T-helper 17 cell (primary cell): ENCODE measurements at regions not wholly inside any gene's neighbourhood (a gene's known extent, or its start where the extent isn't known, plus 50 kb on each side); places are given as distances from the start of the nearest gene placed in this dataset.

Experiments used
- ATAC-seq: fragments of 150-1000 bp; cut with Tn5 transposase; 2 replicates; pipeline ENCODE4 v1.10.0; 2021; ENCODE audit warnings: mild to moderate bottlenecking, moderate library complexity
- DNase-seq, 3 donors: peaks; one replicate each; pipeline versions ENCODE4 v3.0.0 to v3.0.0-alpha.2; 2020 to 2021
- H3K9me3 ChIP-seq: one replicate; pipeline ENCODE4 v1.7.0; 2013; ENCODE audit warnings: low read length, mild to moderate bottlenecking; ENCODE audit not compliant: control insufficient read depth, poor library complexity, severe bottlenecking
- H3K27ac Mint-ChIP-seq: one replicate; pipeline ENCODE4 v1.8.0; 2022; ENCODE audit warnings: mild to moderate bottlenecking, moderate library complexity, mixed read lengths
- H3K27me3 Mint-ChIP-seq: one replicate; pipeline ENCODE4 v1.8.0; 2022; ENCODE audit warnings: mixed read lengths
- H3K36me3 Mint-ChIP-seq: one replicate; pipeline ENCODE4 v1.8.0; 2022; ENCODE audit warnings: low read depth, mixed read lengths
- H3K4me1 Mint-ChIP-seq: one replicate; pipeline ENCODE4 v1.8.0; 2022; ENCODE audit warnings: mild to moderate bottlenecking, mixed read lengths
- H3K4me3 Mint-ChIP-seq: one replicate; pipeline ENCODE4 v1.8.0; 2022; ENCODE audit warnings: mild to moderate bottlenecking, moderate library complexity, mixed read lengths

DNA sequence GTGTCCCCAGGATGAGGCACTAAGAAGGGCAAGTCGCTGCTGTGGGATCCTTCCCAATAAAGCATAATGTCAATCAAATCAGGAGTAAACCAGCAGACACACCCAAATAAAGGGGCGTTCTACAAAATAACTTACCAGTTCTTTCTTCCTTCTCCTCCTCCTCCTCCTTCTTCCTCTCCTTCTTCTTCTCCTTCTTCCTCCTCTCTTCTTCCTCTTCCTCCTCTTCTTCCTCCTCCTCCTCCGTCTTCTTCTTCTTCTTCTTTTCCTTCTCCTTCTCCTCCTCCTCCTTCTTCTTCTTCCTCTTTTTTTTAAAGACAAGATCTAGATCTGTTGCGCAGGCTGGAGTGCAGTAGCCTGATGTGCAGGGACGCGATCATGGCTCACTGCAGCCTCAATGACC, 225.8 kb downstream of the UQCRFS1 start:
- Mint-ChIP-seq H3K4me1 (no peaks in the 10 kb centered on the region), H3K36me3 (peaks cover 3% of the 10 kb centered on the region), H3K27ac (no peak overlapping the region)

DNA sequence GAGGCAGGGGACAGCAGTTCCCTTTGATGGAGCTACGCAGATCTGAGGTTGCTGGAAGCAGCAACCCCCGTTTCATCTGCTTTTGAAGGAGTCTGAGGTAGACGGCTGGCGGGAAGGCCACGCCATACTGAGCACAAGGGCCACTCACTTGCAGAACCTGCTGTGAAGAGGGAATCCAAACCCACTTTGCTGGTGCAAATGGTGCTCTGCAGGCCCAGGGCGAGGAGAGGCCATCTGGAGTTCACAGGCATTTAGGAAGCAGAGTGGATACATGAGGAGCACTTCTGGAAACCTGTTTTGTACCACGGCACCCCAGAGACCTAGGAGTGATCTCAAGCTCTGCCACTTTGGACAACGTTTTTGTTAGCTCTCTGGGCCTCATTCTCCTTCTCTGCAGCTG, 227.8 kb downstream of the UQCRFS1 start:
- peaks cover 9% of the 10 kb centered on the region for H3K27me3 Mint-ChIP-seq
- peaks cover 3% of the 10 kb centered on the region for H3K36me3 Mint-ChIP-seq
- H3K27ac Mint-ChIP-seq, result no peak overlapping the region
- no peak for ATAC-seq
- no peak for DNase-seq
- H3K9me3 ChIP-seq, result no peaks in the 10 kb centered on the region
- H3K4me3 Mint-ChIP-seq, result no peak overlapping the region
- no peaks in the 10 kb centered on the region for H3K4me1 Mint-ChIP-seq

More for the DNA sequence above, 225.8 kb downstream of the UQCRFS1 start:
- no peak overlapping the region for H3K4me3 Mint-ChIP-seq
- peaks cover 5% of the 10 kb centered on the region for H3K27me3 Mint-ChIP-seq
- H3K9me3 ChIP-seq, result no peaks in the 10 kb centered on the region
- ATAC-seq, result no peak
- no peak for DNase-seq

DNA sequence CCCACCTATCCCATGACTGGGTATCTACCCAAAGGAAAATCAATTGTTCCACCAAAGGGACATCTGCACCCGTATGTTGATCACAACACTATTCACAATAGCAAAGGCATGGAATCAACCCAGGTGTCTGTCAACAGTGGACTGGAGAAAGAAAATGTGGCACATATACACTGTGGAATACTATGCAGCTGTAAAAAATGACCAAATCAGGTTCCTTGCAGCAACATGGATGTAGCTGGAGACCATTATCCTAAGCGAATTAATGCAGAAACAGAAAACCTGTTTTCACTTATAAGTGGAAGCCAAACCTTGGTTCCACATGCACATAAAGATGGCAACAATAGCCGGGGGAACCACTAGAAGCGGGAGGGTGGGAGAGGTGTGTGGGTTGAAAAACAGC, 228.6 kb downstream of the UQCRFS1 start:
- ATAC-seq, result no peak
- DNase-seq, result no peak
- no peaks in the 10 kb centered on the region for H3K9me3 ChIP-seq
- H3K27me3 Mint-ChIP-seq, result peaks cover 4% of the 10 kb centered on the region
- no peaks in the 10 kb centered on the region for H3K4me1 Mint-ChIP-seq
- H3K36me3 Mint-ChIP-seq, result peaks cover 3% of the 10 kb centered on the region
- no peak overlapping the region for H3K27ac Mint-ChIP-seq
- no peak overlapping the region for H3K4me3 Mint-ChIP-seq

DNA sequence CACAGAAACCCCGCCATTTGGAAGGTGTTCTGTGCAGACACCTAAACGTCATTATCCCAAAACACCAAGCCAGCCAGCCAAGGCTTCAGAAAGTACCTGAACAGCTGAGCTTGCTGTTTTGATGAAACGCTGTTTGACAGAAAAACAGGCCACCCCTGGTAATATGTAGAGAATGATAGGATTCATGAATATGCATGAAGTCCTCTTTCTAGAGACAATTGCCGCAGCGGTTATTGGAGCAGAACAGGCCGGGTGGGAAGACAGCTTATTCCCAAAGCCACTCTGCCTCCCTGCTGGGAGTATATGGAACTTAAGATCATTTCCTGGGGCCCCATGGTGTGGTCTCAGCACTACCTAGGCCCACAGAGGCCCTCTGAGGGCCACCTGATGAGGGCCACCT, 229.5 kb downstream of the UQCRFS1 start:
- Mint-ChIP-seq H3K4me3 (no peak overlapping the region), H3K36me3 (peaks cover 3% of the 10 kb centered on the region), H3K27me3 (peaks cover 4% of the 10 kb centered on the region), H3K27ac (no peak overlapping the region), H3K4me1 (no peaks in the 10 kb centered on the region)
- DNase-seq (no peak), ATAC-seq (no peak)
- H3K9me3 ChIP-seq, result no peaks in the 10 kb centered on the region

DNA sequence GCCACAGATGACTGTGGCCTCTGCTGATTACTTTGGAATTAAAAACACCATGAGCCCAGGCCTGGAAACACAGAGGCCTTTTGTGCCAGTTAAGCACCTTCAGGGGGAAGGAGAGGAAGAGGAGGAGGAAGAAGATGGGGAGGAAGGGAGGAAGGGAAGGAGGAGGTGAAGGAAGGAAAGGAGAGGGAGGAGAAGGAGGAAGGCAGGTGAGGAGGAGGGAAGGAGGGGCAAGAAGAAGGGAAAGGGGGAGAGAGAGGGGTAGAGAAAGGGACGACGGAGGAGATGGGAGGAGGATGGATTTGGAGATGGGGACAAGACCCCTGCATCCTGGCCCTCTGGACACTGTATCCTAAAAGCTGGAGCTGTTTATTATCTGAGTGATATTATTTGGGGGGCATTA, 231.0 kb downstream of the UQCRFS1 start:
- H3K9me3 ChIP-seq, result no peaks in the 10 kb centered on the region
- Mint-ChIP-seq H3K27me3 (peaks cover 4% of the 10 kb centered on the region), H3K36me3 (peaks cover 3% of the 10 kb centered on the region), H3K4me3 (no peak overlapping the region), H3K4me1 (no peaks in the 10 kb centered on the region), H3K27ac (no peak overlapping the region)
- ATAC-seq, result no peak
- no peak for DNase-seq

DNA sequence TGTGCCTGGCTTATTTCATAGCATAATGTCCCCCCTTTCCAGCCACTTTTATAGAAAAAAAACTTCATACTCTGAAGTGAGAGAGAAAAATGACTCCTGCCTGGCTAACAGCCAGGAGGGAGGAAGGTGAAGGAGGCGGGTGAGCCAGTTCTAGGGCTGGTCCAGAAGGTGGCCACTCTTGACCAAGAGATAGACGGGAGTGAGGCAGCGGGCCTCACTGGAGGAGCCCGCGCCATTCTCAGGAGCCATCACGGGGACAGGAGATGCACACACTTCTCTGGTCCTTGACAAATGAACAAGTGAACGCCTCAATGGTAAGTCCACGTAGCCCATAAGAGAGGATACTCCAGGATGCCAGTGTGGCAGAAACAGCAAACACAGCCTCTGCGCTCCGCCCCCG, 231.4 kb downstream of the UQCRFS1 start:
- H3K27ac Mint-ChIP-seq, result no peak overlapping the region
- no peaks in the 10 kb centered on the region for H3K9me3 ChIP-seq
- peaks cover 6% of the 10 kb centered on the region for H3K27me3 Mint-ChIP-seq
- peaks cover 3% of the 10 kb centered on the region for H3K36me3 Mint-ChIP-seq
- H3K4me1 Mint-ChIP-seq, result no peaks in the 10 kb centered on the region
- ATAC-seq, result no peak
- no peak overlapping the region for H3K4me3 Mint-ChIP-seq
- DNase-seq, result no peak

DNA sequence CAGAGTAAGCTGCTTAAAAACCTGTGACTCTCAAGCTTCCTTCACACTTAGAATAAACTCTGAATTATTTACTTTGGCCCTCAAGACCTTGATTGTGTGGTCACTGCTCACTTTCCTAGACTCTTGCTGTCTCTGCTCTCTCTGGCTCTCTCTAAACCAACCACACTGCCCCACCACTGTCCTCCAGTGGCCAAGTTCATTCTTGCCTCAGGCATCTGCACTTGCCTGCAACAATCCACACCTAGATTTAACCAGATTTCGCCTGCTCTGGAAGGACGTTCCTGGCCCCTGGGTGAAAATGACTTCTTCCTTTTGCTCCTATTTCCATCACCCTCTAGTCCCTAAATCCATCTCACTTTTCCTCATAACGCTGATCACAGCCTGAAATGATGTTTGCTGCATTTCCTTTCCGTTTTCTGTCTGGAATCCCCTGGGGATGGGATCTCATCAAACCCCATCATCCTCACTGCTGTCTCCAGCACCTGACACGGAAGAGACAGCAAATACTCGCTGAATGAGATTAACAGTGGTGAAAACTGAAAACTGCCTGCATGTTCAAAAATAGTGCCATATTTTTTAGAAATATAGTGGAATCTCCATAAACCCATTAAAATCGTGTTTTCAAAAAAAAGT, 232.6 kb downstream of the UQCRFS1 start:
- H3K4me3 Mint-ChIP-seq, result no peak overlapping the region
- peaks cover 3% of the 10 kb centered on the region for H3K36me3 Mint-ChIP-seq
- no peak for ATAC-seq
- no peaks in the 10 kb centered on the region for H3K4me1 Mint-ChIP-seq
- peaks cover 11% of the 10 kb centered on the region for H3K27me3 Mint-ChIP-seq
- no peak overlapping the region for H3K27ac Mint-ChIP-seq
- DNase-seq, result no peak
- no peaks in the 10 kb centered on the region for H3K9me3 ChIP-seq

DNA sequence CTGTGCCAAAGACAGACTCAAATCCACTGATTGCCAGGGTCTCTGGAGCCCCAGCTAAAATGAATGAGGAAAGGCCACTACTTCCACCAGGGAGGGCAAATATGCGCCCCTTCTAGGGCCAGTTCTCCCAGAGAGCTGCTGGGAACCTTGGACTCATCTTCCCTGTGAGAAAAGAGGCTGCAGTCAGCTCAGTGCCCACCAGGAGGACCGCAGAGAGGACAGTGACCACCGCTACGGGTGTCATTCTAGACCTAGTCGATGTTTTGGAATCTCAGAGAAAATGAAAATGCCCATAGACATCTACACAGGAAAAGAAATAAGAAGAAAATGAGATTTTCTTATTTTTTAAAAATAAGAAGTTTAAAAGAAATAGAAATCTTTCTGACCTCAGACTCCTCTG, 235.1 kb downstream of the UQCRFS1 start:
- no peaks in the 10 kb centered on the region for H3K9me3 ChIP-seq
- Mint-ChIP-seq H3K4me3 (no peak overlapping the region), H3K4me1 (no peaks in the 10 kb centered on the region), H3K36me3 (peaks cover 3% of the 10 kb centered on the region), H3K27me3 (peaks cover 20% of the 10 kb centered on the region), H3K27ac (no peak overlapping the region)
- no peak for ATAC-seq
- no peak for DNase-seq

DNA sequence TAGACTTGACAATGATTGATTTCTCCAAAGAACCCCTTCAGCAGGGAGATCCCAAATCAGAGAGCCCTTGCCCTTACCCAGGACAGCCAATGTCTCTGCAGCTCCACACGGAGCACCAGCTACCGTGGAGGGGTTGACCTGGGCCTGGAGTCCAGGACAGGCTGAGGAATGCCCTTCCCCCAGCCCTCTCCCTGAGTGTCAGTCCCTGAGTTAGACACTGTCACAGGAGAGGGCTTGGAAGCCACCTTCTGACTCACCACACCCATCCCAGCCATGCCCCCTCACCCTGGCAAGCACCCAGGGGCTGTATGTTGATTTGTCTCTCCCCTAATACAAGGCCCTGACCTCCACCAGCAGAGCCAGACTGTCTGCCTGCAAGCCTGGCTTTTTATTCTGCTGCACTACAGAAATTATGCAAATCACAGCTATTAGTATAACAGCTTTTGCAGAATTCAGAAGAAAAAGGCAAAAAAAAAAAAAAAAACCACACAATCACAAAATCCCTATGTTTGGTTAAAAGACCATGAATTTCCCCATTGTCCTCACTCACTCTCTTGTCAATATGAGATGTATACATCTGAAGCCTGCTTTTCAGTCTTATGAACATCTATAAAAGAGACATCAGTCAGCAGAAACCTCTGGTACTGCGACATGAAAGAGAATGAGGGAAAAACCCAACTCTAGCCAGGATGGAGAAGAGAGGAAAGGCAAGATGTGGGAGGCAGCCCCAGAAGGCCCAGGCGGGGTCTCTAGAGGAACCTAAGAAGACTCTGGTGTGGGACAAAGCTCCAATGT, 240.7 kb downstream of the UQCRFS1 start:
- H3K4me3 Mint-ChIP-seq, result no peak overlapping the region
- ATAC-seq (no peak), DNase-seq (no peak)
- H3K27me3 Mint-ChIP-seq, result peaks cover 35% of the 10 kb centered on the region
- H3K36me3 Mint-ChIP-seq, result no peaks in the 10 kb centered on the region
- no peaks in the 10 kb centered on the region for H3K4me1 Mint-ChIP-seq
- no peaks in the 10 kb centered on the region for H3K9me3 ChIP-seq
- H3K27ac Mint-ChIP-seq, result no peak overlapping the region

DNA sequence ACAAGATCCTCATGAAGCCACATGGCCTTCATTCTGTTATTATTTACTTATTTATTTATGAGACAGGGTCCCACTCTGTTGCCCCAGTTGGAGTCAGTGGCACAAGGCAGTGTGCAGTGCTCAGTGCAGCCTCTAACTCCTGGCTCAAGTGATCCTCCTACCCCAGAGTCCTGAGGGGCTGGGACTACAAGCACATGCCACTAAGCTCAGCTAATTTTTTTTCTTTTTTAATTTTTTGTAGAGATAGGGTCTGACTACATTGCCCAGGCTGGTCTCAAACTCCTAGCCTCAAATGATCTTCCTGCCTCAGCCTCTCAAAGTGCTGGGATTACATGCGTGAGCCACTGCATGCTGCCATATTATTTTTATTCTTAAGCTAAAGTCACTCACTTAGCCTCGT, 241.4 kb downstream of the UQCRFS1 start:
- H3K9me3 ChIP-seq, result no peaks in the 10 kb centered on the region
- Mint-ChIP-seq H3K4me3 (no peak overlapping the region), H3K27ac (no peak overlapping the region), H3K27me3 (peaks cover 32% of the 10 kb centered on the region), H3K4me1 (no peaks in the 10 kb centered on the region), H3K36me3 (no peaks in the 10 kb centered on the region)
- ATAC-seq (no peak), DNase-seq (no peak)

DNA sequence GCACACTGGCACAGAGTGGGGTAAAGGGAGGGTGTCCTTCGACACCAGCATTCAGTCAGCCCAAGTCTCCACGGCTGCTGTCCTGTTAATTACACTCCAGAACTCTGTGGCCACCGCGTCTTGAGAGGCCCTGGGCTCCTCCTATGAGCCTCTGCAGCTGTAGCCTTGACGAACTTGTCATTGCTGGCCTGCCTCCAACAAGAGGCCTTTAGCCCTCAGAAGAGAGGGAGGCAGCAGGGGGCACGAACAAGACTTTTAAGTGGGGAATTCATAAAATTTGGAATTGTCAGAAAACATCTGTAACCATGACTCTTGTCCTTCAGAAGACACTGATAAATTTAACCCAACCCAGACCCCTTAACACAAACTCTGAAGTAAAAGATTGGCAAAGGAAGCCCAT, 241.9 kb downstream of the UQCRFS1 start:
- H3K4me1 Mint-ChIP-seq, result no peaks in the 10 kb centered on the region
- H3K27ac Mint-ChIP-seq, result no peak overlapping the region
- ATAC-seq, result no peak
- no peaks in the 10 kb centered on the region for H3K9me3 ChIP-seq
- no peak for DNase-seq
- H3K4me3 Mint-ChIP-seq, result no peak overlapping the region
- H3K36me3 Mint-ChIP-seq, result no peaks in the 10 kb centered on the region
- H3K27me3 Mint-ChIP-seq, result peaks cover 30% of the 10 kb centered on the region

DNA sequence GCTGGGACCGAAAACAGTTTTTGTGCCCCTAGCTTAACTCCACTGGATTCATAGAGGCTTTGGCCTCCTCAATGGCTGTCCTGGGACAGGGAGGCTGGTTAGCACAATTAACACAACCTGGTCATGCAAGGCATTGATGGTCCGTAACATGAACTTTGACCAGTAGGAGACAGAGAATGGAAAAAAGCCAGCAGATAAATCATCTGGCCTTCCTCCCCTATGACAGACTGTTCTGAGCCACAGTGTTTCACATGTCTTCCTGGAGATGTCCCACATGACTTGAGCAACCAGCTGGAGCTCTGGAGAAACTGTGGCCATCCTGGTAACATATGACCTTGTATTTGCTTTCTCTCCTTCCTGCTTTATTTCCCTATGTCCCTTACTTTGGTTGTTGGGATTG, 244.2 kb downstream of the UQCRFS1 start:
- ATAC-seq (no peak), DNase-seq (no peak)
- Mint-ChIP-seq H3K36me3 (no peaks in the 10 kb centered on the region), H3K27ac (no peak overlapping the region), H3K27me3 (peaks cover 25% of the 10 kb centered on the region), H3K4me3 (no peak overlapping the region), H3K4me1 (peaks cover 2% of the 10 kb centered on the region)
- no peaks in the 10 kb centered on the region for H3K9me3 ChIP-seq

DNA sequence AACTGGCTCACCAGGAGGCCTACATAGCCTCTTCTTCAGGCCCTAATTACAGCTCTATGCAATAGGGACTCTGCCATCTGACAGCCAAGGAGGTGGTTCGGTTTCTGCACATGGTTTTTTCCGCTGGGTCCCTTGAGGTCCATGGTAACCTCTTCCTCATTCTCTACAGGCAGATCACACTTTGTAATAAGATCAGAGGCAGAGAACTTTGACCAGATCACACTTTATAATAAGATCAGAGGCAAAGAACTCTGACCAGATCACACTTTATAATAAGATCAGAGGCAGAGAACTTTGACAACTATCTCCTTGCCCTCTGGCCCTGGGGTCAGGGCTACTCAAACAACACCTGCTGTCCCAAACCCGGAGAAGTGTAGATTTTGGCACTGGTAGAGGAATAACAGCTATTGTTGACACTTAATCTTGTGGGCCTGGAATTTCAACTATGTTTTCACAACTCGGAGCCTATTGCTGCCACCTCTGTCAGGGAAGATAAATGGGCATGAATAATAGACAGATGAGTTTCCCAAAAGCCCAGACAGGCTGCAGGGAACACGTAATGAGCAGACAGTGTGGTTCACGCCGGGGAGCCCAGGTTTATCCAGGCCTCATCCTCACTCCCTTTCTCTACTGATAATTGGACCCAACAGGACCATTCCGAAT, 246.1 kb downstream of the UQCRFS1 start:
- Mint-ChIP-seq H3K4me1 (peaks cover 2% of the 10 kb centered on the region), H3K4me3 (no peak overlapping the region), H3K27ac (no peak overlapping the region), H3K27me3 (peaks cover 14% of the 10 kb centered on the region), H3K36me3 (no peaks in the 10 kb centered on the region)
- no peak for ATAC-seq
- H3K9me3 ChIP-seq, result no peaks in the 10 kb centered on the region
- no peak for DNase-seq
